CD4-positive, alpha-beta T cell treated with Interleukin-6 at 100 ng/mL for 8 hours (primary cell): ENCODE measurements at regions not wholly inside any gene's neighbourhood (a gene's known extent, or its start where the extent isn't known, plus 50 kb on each side); places are given as distances from the start of the nearest gene placed in this dataset.
"Not testable (repeated sequence)": the region's sequence is repeated elsewhere in the genome, so short reads cannot be mapped to it uniquely, and the experiment has no call there.

Experiments
- DNase-seq: peaks from one replicate; pipeline ENCODE4 v3.0.0-alpha.2; 2020; ENCODE audit warnings: mixed read lengths, low spot score

GRCh38 chr5:36390640-36391039, 88.9 kb upstream of the RANBP3L start:
- DNase-seq = no peak

- DNase-seq = no peak
These were observed 90.5 kb upstream of the RANBP3L start for GRCh38 chr5:36392186-36392585.

GRCh38 chr5:36392818-36393217, 91.1 kb upstream of the RANBP3L start:
- no peak for DNase-seq

GRCh38 chr5:36393656-36394428, 92.1 kb upstream of the RANBP3L start:
- no peak for DNase-seq

- DNase-seq = no peak
These were observed 93.6 kb upstream of the RANBP3L start for GRCh38 chr5:36395260-36395659.

- not testable (repeated sequence) for DNase-seq
These were observed 94.2 kb upstream of the RANBP3L start for GRCh38 chr5:36395947-36396346.

GRCh38 chr5:36396640-36397039, 94.9 kb upstream of the RANBP3L start:
- DNase-seq = no peak

- DNase-seq = no peak
These were observed 96.3 kb upstream of the RANBP3L start for GRCh38 chr5:36397901-36398536.

GRCh38 chr5:36402512-36402906, 100.8 kb upstream of the RANBP3L start:
- DNase-seq = no peak

- no peak for DNase-seq
These were observed 102.1 kb upstream of the RANBP3L start for GRCh38 chr5:36403632-36404311.

- DNase-seq = no peak
These were observed 104.3 kb upstream of the RANBP3L start for GRCh38 chr5:36406023-36406422.

GRCh38 chr5:36407396-36407795, 105.7 kb upstream of the RANBP3L start:
- DNase-seq = no peak

- DNase-seq = not testable (repeated sequence)
These were observed 108.0 kb upstream of the RANBP3L start for GRCh38 chr5:36409711-36410110.

- DNase-seq = not testable (repeated sequence)
These were observed 109.0 kb upstream of the RANBP3L start for GRCh38 chr5:36410672-36411071.

- no peak for DNase-seq
These were observed 113.2 kb upstream of the RANBP3L start for GRCh38 chr5:36414869-36415282.

GRCh38 chr5:36416605-36417004, 114.9 kb upstream of the RANBP3L start:
- DNase-seq = no peak

- no peak for DNase-seq
These were observed 115.5 kb upstream of the RANBP3L start for GRCh38 chr5:36417221-36417620.

GRCh38 chr5:36417668-36418067, 116.0 kb upstream of the RANBP3L start:
- no peak for DNase-seq

- no peak for DNase-seq
These were observed 116.7 kb upstream of the RANBP3L start for GRCh38 chr5:36418152-36418979.

GRCh38 chr5:36421256-36421655, 119.6 kb upstream of the RANBP3L start:
- no peak for DNase-seq

- no peak for DNase-seq
These were observed 121.2 kb upstream of the RANBP3L start for GRCh38 chr5:36422952-36423351.
